GM18873 (cell line): ENCODE measurements at regions not wholly inside any gene's neighbourhood (a gene's known extent, or its start where the extent isn't known, plus 50 kb on each side); places are given as distances from the start of the nearest gene placed in this dataset.
"Not testable (repeated sequence)": the region's sequence is repeated elsewhere in the genome, so short reads cannot be mapped to it uniquely, and the experiment has no call there.

ENCODE experiments used
- ATAC-seq: cut with Tn5 transposase; IDR thresholded peaks from one replicate; pipeline ENCODE4 v1.9.1; 2021; ENCODE audit warnings: mild to moderate bottlenecking, moderate library complexity, moderate number of reproducible peaks; ENCODE audit not compliant: unreplicated experiment, low FRiP score

GRCh38 chr5:90084342-90084741 is 325.2 kb downstream of the CETN3 start:
- ATAC-seq, result no peak

- ATAC-seq, result not testable (repeated sequence)
Measured at GRCh38 chr5:90073026-90073570, 336.5 kb downstream of the CETN3 start.

GRCh38 chr5:90071656-90072055 is 337.9 kb downstream of the CETN3 start:
- no peak for ATAC-seq

- ATAC-seq, result no peak
Measured at GRCh38 chr5:90071066-90071465, 338.5 kb downstream of the CETN3 start.

- ATAC-seq, result no peak
Measured at GRCh38 chr5:90066920-90067319, 342.6 kb downstream of the CETN3 start.

- no peak for ATAC-seq
Measured at GRCh38 chr5:90056911-90057705, 352.4 kb downstream of the CETN3 start.

- no peak for ATAC-seq
Measured at GRCh38 chr5:90055831-90056328, 353.7 kb downstream of the CETN3 start.

- no peak for ATAC-seq
Measured at GRCh38 chr5:90054612-90055011, 354.9 kb downstream of the CETN3 start.

- no peak for ATAC-seq
Measured at GRCh38 chr5:90051756-90052155, 357.8 kb downstream of the CETN3 start.

GRCh38 chr5:90050103-90050502 is 359.5 kb downstream of the CETN3 start:
- no peak for ATAC-seq

- no peak for ATAC-seq
Measured at GRCh38 chr5:90047113-90047512, 362.4 kb downstream of the CETN3 start.

- not testable (repeated sequence) for ATAC-seq
Measured at GRCh38 chr5:90040082-90040481, 369.5 kb downstream of the CETN3 start.

- no peak for ATAC-seq
Measured at GRCh38 chr5:90037646-90038045, 371.9 kb downstream of the CETN3 start.

- ATAC-seq, result no peak
Measured at GRCh38 chr5:90022711-90023053, 386.9 kb downstream of the CETN3 start.

GRCh38 chr5:90022002-90022710 is 387.4 kb downstream of the CETN3 start:
- no peak for ATAC-seq

- peak; percentile 77 for ATAC-seq
Measured at GRCh38 chr5:90020575-90021538, 388.7 kb downstream of the CETN3 start.

GRCh38 chr5:90017239-90017638 is 392.3 kb downstream of the CETN3 start:
- no peak for ATAC-seq

- ATAC-seq, result peak; percentile 95
Measured at GRCh38 chr5:90015584-90016018, 394.0 kb downstream of the CETN3 start.

GRCh38 chr5:90014420-90014819 is 395.1 kb downstream of the CETN3 start:
- ATAC-seq, result peak; percentile 88

- ATAC-seq, result no peak
Measured at GRCh38 chr5:90000351-90000750, 409.2 kb downstream of the CETN3 start.
